ENCODE measurements at regions not wholly inside any gene's neighbourhood (a gene's known extent, or its start where the extent isn't known, plus 50 kb on each side); places are given as distances from the start of the nearest gene placed in this dataset.
"Not testable (repeated sequence)": the region's sequence is repeated elsewhere in the genome, so short reads cannot be mapped to it uniquely, and the experiment has no call there.

DNA sequence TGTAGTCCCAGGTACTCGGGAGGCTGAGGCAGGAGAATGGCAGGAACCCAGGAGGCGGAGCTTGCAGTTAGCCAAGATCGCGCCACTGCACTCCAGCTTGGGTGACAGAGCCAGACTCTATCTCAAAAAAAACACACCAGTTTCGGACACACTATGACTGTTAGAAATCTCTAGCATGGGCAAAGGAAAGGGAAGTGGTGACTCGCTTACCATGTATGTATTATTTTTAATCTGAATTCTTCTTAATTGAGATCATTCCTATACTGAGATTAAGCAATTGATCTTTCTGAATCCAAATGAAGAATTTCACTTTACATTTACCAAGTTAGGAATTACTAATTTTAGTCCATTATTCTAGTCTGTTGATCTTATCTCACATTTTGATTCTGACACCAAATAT, 459.2 kb upstream of the ALCAM start:
- no peak for DNase-seq (ENCODE audit: low read depth in 2 of 2)

DNA sequence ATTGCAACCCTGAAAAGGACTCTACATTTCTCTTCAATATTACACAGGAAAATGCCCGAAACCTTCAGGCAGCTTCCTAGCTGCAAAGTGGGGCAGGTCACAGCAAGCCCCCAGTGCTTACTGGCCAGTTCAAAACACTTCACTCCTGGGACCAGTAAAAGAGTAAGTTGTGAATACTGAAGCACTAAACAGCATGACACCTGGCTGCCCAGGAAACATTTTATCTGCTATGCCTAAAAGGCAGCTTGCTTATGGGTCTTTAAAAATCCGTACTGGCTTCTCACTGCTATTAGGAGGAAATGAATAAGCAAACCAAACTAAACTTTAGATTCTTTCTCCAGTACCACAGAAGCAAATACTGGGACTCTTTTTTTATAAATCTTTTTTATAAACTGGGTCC, 457.9 kb upstream of the ALCAM start:
- no peak for DNase-seq (ENCODE audit: low read depth in 2 of 2)

DNA sequence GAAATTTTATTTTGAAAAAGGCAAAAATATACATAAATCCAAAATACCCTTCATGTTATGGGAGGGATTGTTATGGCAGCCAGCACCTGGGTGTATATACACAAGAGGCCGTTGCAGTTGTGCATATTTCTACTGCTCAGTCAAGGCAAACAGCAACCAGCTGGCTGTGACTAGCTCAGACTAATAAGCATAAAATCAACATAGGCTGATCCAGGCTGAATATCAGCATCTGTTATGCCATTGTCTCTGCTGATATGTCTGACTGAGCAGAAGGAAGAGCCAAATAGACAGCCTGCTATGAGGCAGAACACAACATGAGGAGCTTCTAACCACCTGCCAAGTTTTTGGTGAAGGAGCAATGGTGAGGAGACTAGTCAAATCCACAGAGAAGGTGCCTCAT, 457.5 kb upstream of the ALCAM start:
- DNase-seq (ENCODE audit: low read depth in 2 of 2) = no peak

DNA sequence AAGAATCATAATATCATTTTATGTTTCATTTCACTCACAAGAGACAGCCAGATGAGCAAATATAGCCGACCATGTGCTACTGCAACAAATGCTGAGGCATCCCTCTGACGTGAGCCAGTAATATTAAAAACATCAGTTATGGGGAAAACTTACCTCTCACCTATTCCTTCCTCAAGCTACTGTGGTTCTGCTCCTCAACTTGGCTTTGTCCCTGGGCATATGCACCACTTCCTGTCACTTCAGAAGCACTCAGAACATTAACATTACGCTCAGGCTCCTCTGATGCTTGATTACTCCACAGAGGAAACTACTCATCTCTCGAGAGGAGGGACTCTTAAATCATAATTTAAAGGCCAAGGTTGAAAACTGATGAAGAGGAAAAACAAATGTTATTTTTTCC, 457.0 kb upstream of the ALCAM start:
- DNase-seq (ENCODE audit: low read depth in 2 of 2) = no peak

DNA sequence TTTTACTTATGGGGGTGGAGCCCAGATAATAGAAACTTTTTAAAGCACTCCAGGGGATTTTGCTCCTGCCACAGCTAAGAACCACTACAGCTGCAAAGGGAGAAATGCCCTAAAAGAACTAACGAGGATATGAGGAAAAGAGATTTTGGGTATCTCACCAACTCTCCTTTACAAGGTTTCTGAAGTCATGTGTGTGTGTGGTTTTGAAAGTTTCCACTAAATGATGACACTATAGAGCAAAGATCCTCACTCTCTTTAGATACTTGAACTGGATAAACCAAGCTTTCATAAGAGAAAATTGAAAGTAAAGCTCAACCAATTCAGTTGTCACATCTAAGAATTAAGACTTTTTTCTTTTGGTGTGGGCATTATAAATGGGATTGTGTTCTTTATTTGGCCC, 455.3 kb upstream of the ALCAM start:
- no peak for DNase-seq (ENCODE audit: low read depth in 2 of 2)

DNA sequence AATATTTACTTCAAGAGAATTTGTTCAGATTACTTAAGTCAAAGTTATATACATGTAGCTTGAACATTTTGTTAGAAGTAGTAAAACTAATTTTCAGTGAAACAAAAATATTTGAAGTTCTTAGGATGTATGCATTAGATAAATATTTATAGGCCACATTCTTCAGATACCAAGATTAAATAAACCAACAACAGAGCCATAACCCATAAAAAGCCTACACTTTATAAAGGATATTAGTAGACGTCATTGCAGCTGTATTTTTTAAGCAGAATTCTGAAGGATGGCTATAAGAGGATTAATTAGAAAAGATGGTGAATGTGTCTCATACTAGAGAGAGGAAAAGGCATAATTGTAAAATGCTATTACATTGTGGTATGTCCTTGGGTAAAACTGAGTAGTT, 449.7 kb upstream of the ALCAM start:
- no peak for DNase-seq (ENCODE audit: low read depth in 2 of 2)

DNA sequence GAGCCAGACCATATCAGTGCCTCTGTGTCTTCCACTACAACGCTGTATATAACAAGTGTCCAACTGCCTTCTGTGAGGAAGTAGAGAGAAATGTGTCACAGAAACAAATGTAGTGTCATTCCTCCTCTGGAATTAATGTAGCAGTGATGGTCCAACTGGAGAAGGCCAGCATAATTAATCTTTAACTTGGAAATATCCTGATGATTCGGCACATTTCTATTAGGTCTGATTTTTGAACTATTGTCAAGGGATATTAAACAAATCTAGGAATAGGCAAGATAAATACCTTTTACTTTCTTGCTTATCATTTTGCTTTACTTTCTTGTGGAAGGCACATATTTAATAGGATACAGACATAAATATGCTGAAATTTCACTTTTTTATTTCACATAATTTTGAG, 446.2 kb upstream of the ALCAM start:
- no peak for DNase-seq (ENCODE audit: low read depth in 2 of 2)

DNA sequence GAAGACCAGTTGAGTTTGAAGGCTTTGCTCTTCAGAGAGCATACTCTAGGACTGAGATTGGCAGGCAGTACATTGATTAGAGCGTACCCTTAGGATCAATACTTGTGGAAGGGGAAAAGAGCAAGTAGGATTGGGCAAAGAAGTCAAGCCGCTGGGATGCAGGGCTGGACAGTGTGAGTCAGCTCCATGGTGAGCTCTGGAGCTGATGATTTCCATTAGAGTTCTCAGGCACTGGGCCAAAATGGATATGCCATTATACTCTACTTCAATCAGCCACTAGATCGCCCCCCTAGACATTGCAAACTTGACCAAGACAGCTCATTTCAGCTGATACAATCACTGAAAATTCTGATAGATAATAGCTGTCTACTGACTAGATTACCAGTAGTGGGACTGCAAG, 432.7 kb upstream of the ALCAM start:
- DNase-seq (ENCODE audit: low read depth in 2 of 2) = no peak

DNA sequence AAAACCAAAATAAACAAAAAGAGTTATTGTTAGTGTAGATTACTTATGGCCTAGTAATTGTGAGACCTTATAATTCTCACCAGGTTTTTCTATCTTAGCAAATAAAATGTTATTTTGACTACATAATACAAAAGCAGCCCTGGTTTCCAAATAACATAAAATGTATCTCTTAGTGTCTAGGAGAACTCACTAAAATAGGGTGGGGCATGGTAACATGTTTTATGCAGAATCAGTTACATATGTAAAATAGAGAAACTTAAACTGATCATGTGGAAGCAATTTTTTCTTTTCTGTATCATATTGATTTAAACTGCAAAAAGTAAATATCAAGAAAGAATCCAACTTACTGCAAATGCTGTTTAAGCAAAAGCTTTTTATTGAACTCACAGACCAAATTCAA, 431.1 kb upstream of the ALCAM start:
- no peak for DNase-seq (ENCODE audit: low read depth in 2 of 2)

DNA sequence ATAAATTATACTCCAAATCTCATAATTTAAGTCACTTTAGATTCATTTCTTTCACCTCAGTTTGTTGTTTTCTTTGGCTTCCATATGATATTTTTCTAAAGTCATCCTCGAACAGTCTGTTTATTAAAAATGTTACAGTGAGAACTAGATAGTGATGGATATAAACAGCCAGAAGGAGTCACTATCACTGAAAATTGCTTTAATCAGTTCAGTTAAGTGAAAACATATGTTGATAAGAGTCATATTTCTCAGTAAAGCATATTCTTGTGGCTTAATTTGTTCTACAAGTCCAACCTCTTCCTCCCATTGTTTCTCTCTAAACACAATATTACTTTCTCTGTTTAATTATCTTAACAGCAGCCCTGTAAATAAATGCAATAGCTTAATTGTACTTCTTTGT, 427.5 kb upstream of the ALCAM start:
- DNase-seq (ENCODE audit: low read depth in 2 of 2) = no peak

DNA sequence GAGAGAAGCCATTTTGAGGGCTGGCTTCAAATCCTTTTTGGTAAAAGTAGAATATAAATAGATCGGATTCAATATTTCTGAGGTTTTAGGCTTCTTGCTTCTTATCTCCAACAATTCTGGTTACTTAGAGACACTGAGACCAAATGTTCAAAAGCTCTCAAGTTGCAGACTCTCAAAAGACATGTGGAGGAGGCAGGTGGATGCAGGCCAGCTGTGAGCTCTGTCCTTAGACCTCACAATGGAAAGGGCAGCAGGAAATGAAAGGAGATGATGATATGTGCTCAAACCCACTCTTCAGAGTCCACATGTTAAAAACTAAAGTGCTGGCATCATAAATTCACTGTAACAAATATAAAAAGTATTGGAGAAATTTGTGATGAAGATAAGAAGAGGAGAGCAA, 424.9 kb upstream of the ALCAM start:
- no peak for DNase-seq (ENCODE audit: low read depth in 2 of 2)

DNA sequence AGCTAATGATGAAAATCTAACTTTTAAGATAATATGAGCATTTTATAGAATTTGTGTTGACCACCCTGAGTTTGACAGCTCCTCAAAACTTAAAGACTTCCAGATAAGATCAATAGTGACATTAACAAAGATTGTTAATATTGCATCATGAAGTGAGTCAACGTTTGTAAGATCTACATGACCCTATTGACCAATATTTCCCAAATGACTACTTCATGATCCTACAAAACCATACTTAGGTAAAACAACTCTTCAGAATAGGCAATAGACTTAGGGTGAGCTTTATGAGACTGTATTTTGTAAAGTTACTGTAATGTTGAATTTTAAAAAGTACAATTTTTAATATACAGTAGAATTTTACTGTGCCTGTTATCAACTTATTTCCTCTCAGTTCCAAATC, 422.7 kb upstream of the ALCAM start:
- DNase-seq (ENCODE audit: low read depth in 2 of 2) = no peak

DNA sequence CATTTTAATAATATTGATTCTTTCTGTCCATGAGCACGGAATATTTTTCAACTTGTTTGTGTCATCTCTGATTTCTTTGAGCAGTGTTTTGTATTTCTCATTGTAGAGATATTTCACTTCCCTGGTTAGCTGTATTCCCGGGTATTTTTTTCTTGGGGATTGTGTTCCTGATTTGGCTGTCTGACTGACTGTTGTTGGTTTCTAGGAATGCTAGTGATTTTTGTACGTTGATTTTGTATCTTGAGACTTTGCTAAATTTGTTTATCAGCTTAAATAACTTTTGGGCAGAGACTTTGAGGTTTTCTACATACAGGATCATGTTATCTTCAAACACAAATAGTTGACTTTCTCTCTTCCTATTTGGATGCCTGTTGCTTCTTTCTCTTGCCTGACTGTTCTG, 418.8 kb upstream of the ALCAM start:
- DNase-seq (ENCODE audit: low read depth in 2 of 2) = no peak

DNA sequence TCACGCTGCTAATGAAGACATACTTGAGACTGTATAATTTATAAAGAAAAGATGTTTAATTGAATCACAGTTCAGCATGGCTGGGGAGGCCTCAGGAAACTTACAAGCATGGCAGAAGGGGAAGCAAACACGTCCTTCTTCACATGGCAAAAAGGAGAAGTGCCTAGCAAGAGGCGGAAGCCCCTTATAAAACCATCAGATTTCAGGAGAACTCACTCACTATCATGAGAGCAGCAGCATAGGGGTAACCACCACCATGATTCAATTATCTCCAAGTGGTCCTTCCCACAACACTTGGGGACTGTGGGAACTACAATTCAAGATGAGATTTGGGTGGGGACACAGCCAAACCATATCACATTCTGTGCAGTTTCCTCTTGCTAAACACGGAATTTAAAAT, 416.9 kb upstream of the ALCAM start:
- not testable (repeated sequence) for DNase-seq (ENCODE audit: low read depth in 2 of 2)

DNA sequence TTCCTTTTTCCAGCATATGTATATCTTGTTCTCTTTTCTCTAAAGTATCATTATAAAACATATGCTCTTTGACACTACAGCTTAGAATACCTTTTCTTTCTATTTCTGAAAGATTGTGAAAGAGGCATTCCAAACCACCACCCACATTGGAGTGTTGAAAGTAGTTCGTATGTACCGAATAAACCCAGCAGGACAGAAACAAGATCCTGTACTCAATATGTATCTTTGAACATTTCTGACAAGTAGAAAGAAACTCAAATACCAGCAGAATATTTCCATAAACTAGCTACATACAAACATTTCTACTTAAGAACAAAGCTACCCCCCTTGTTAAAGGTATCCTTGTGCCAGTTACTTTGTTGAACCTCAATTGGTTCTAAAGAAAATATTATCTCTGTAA, 415.3 kb upstream of the ALCAM start:
- DNase-seq (ENCODE audit: low read depth in 2 of 2) = no peak

DNA sequence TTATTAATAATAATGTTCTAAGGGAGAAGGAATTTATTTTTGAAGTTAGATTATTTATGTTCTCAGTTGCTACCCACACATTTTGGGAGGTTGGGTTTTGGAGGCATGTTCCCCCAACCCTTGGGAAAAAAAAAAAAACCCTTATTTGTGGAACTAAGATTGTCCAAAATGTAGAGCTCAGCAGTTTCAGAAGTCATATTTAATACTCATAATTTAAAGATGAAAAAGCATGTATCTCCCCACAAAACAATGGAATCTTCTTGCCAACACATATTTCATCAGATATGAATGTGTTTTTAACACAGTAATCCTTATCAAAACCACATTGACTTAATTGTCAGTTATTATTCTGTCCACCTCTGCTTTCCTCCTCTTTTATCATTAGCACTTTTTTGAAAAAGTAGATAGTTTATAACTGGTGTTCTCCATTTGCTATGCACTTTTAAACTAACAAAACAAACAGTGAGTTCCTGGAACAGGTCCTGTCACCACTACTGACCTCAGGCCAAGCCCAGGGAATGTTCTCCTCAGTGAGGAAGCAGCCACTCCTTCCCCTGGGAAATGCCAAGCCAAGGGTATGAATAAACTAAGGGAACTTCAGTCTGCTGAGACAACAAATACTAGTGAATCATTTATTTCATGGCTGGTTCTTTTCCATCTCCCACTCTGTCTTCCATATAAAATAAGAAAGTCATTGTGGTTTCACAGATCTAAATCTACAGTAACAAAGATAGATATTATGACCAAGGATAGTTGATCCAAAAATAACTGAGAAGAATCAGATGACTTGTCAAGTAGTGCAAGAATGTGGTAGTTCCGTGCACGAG, 414.4 kb upstream of the ALCAM start:
- DNase-seq (ENCODE audit: low read depth in 2 of 2) = no peak

DNA sequence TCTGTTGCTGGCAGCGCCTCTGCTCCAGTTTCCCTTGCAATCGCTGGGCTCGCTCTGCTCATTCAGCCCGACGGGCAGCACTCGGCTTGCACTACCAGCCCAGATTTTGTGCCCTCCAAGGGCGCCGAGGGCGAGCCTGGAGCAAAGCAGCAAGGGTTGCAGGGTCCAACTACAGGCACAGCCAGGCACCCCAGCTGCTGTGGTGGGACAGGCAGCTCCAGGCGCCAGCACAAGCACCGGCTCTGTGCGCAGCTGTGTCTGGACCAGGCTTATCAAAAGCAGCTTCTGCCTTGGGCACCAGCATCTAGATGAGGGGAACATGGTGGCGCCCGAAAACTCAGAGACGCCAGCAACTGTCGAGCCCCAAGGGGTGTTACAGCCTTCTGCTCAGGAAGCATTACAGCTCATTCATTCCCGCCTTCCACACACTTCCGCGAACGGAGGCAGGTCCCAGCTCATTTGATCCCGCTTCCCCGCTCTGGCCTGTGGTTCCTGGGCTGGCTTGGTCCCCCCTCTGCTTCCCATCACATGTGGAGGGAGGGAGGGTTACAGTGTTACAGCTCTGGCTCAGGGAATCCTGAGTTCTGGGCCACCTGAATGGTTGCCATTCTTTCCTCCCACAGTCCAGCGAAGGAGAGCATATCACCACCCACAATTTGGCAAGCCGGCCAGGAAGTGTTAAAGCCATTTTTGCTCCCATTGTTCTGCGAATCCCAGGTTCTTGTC, 409.9 kb upstream of the ALCAM start:
- DNase-seq (ENCODE audit: low read depth in 2 of 2) = no peak

DNA sequence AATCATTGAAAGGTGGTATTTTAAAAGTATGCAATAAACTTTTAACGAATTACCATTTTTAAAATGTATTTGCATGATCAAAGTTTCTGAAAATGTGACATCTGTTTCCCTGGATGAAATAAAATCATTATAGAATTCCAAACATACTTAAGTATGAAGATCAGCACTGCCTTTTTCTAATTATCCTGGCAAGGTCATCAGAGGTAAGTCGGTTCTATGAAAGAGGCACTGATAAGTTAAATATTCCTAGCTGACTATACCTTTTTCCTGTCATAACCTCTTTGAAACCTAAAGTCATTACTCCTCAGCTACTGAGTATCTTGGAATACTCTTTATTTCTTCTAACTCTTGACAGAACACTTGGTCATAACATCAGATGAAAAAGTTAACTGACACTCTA, 406.1 kb upstream of the ALCAM start:
- no peak for DNase-seq (ENCODE audit: low read depth in 2 of 2)

DNA sequence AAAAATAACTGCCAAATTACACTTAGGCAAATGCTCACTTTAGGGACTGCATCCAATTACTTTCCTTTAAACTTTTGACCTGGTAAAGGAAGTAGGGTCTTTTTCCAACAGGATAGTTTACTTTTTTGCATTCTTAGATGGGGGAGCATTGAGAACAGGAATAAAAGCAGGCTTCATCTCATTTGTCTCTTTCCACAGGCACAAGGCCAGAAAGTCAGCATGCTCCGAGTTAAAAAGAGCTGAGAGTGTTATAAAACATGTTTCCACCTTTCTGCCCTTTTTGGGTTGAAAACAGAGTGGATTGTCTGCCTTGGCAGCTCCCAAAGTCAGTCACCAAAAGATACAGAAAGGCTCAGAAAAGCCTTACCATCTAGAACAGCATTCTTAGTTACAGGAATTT, 404.9 kb upstream of the ALCAM start:
- DNase-seq (ENCODE audit: low read depth in 2 of 2) = no peak

DNA sequence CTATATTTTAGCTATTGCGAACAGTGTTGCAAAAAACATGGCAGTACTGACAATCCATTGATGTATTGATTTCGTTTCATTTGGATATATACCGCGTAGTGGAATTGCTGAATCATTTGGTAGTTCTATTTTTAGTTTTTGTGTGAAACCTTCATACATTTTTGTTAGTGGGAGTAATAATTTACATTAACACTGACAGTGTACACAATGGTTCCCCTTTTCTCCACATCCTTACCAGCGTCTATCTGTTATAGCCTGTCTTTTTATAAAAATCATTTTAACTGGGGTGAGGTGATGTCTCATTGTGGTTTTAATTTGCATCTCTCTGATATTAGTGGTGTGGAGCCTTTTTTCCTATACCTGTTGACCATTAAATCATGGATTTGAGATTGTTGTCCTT, 392.4 kb upstream of the ALCAM start:
- no peak for DNase-seq (ENCODE audit: low read depth in 2 of 2)

DNA sequence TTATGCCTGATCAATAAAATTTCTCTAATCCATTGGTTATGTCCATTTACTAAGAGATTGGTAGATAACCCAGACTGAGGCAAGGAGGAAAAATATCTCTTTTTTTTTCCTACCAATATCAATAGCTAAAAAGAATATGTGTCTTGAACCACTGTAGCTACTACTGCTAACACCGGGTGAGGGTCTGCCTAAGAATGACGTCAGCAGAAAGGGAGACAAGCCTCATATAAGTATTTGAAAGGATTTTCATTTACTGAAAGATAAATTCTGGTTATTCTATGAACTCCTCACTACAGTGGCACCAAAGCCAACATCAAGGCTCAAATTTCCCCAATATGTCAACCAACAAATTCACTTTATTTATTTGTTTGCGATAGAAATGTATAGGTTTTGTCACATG, 389.0 kb upstream of the ALCAM start:
- no peak for DNase-seq (ENCODE audit: low read depth in 2 of 2)

DNA sequence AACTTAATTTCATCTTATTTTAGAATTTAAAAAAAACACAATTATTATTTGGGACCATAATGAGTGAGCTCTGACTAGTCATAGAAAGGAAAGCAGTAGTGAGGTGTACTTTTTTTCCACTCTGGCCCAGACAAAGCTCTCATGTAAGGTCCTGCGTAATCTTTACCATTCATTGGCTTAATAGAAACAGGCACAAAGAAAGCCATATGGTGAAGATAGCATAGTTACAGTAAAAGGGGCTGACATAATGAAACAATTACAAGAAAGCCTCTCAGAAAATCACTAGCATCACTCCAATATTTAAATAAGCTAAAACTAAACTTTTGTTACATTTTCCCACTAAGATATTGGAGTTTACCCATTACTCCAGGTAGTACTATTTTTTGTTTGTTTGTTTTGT, 384.6 kb upstream of the ALCAM start:
- no peak for DNase-seq (ENCODE audit: low read depth in 2 of 2)

DNA sequence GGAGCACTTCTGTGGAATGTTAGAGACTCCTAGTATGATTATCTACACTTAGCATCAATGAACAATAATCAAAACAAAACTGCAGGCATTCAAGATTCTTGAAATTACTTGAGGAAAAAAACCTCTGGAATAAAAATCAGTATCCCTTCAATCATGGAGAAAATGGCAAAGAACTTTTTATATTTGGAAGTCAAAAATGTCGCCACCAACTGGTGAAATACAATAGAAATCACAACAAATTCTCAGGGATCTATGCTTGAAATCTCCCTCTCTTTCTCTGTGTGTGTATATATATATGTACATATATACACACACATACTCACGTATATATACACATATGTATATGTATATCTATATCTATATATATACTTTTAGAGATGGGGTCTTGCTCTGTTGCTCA, 378.9 kb upstream of the ALCAM start:
- no peak for DNase-seq (ENCODE audit: low read depth in 2 of 2)

DNA sequence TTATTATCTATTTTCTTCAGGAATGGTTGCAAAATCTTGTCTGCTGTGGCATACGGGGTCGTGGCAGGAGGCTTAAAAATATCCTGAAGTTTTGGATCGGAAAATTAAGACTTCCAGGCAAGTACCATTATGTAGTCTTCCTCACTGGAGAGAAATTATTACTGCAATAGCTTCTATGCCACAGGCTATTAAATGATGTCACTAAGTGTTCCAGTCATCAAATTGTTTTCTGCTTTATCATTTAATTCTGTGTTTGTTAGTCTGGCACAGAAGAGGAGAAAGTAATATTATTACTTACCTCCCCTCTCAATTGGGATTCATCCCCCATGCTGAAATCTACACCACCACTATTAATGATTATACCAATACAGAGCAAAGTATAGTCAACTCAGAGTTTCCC, 378.2 kb upstream of the ALCAM start:
- DNase-seq (ENCODE audit: low read depth in 2 of 2) = no peak
